HG03520 (cell line): ENCODE measurements at regions not wholly inside any gene's neighbourhood (a gene's known extent, or its start where the extent isn't known, plus 50 kb on each side); places are given as distances from the start of the nearest gene placed in this dataset.

Source experiments
- ATAC-seq: cut with Tn5 transposase; IDR thresholded peaks from one replicate; pipeline ENCODE4 v1.9.1; 2021; ENCODE audit warnings: mild to moderate bottlenecking, moderate library complexity; ENCODE audit not compliant: unreplicated experiment

- ATAC-seq, result no peak
These were observed 213.6 kb upstream of the CDH5 start for GRCh38 chr16:66152823-66153393.

GRCh38 chr16:66152181-66152580 lies 214.3 kb upstream of the CDH5 start:
- no peak for ATAC-seq

GRCh38 chr16:66150698-66151482 lies 215.6 kb upstream of the CDH5 start:
- ATAC-seq, result no peak

- no peak for ATAC-seq
These were observed 219.2 kb upstream of the CDH5 start for GRCh38 chr16:66147291-66147690.

GRCh38 chr16:66146798-66147197 lies 219.7 kb upstream of the CDH5 start:
- ATAC-seq, result no peak

GRCh38 chr16:66144641-66145040 lies 221.8 kb upstream of the CDH5 start:
- no peak for ATAC-seq

GRCh38 chr16:66143415-66143814 lies 223.1 kb upstream of the CDH5 start:
- no peak for ATAC-seq

- no peak for ATAC-seq
These were observed 224.6 kb upstream of the CDH5 start for GRCh38 chr16:66141885-66142284.

GRCh38 chr16:66137853-66138252 lies 228.6 kb upstream of the CDH5 start:
- ATAC-seq, result no peak

- no peak for ATAC-seq
These were observed 229.7 kb upstream of the CDH5 start for GRCh38 chr16:66136841-66137240.

- no peak for ATAC-seq
These were observed 230.7 kb upstream of the CDH5 start for GRCh38 chr16:66135838-66136237.

- no peak for ATAC-seq
These were observed 231.1 kb upstream of the CDH5 start for GRCh38 chr16:66135421-66135831.

- ATAC-seq, result no peak
These were observed 231.6 kb upstream of the CDH5 start for GRCh38 chr16:66134875-66135274.

GRCh38 chr16:66133643-66134338 lies 232.7 kb upstream of the CDH5 start:
- no peak for ATAC-seq

- ATAC-seq, result no peak
These were observed 234.6 kb upstream of the CDH5 start for GRCh38 chr16:66131895-66132294.

- ATAC-seq, result no peak
These were observed 235.2 kb upstream of the CDH5 start for GRCh38 chr16:66131156-66131807.

- no peak for ATAC-seq
These were observed 236.1 kb upstream of the CDH5 start for GRCh38 chr16:66130296-66130905.

- ATAC-seq, result no peak
These were observed 237.3 kb upstream of the CDH5 start for GRCh38 chr16:66129196-66129595.

GRCh38 chr16:66128371-66128770 lies 238.1 kb upstream of the CDH5 start:
- no peak for ATAC-seq

GRCh38 chr16:66127459-66128370 lies 238.8 kb upstream of the CDH5 start:
- ATAC-seq, result no peak
